GM19372 (cell line): ENCODE measurements at regions not wholly inside any gene's neighbourhood (a gene's known extent, or its start where the extent isn't known, plus 50 kb on each side); places are given as distances from the start of the nearest gene placed in this dataset.
A peak's percentile ranks its signal among the peaks of the same experiment; 100 is the strongest.
"Not testable (repeated sequence)": the region's sequence is repeated elsewhere in the genome, so short reads cannot be mapped to it uniquely, and the experiment has no call there.

Experiments
- ATAC-seq: cut with Tn5 transposase; IDR thresholded peaks from one replicate; pipeline ENCODE4 v1.9.1; 2021; ENCODE audit warnings: mild to moderate bottlenecking, low read depth, moderate library complexity; ENCODE audit not compliant: unreplicated experiment

DNA sequence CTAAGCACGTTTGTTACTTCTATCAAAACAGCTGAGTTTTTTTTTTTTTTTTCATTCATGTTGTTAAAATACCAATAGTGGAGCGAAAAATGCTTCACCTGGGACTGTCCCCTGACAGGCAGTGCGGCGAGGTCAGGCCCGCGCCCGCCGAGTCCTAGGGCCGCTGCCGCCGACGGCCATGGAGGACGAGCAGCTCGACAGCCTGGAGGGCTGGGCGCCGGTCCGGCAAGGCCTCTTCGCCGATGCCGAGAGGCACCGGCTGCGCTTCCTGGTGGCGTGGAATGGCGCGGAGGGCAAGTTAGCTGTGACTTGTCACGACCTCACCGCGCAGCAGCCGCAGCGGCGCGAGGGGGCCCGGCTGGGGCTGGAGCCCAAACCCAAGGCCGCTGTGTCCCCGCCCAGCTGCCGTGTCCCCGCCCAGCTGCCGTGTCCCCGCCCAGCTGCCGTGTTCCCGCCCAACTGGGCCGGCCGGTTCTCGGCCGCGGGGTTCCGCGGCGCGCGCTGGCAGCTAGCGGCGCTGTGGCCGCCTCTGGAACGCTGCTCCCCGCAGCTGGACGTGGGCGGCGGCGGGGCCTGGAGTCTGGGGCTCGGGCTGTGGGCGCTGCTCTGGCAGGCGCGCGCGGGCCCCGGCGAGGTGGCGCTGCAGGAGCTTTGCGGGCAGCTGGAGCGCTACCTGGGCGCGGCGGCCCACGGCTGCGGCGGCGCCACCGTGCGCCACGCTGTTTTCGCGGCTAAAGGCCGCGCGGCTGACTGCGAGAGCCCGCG is 56.7 kb upstream of the GOLGA8R start:
- peak; percentile 98 for ATAC-seq

DNA sequence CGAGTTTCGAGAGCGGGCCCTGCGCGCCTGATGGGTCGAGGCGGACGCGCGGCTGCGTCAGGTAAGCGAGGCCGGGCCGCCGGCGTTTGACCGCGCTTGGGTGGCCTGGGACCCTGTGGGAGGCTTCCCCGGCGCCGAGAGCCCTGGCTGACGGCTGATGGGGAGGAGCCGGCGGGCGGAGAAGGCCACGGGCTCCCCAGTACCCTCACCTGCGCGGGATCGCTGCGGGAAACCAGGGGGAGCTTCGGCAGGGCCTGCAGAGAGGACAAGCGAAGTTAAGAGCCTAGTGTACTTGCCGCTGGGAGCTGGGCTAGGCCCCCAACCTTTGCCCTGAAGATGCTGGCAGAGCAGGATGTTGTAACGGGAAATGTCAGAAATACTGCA is 57.3 kb upstream of the GOLGA8R start:
- ATAC-seq, result not testable (repeated sequence)

DNA sequence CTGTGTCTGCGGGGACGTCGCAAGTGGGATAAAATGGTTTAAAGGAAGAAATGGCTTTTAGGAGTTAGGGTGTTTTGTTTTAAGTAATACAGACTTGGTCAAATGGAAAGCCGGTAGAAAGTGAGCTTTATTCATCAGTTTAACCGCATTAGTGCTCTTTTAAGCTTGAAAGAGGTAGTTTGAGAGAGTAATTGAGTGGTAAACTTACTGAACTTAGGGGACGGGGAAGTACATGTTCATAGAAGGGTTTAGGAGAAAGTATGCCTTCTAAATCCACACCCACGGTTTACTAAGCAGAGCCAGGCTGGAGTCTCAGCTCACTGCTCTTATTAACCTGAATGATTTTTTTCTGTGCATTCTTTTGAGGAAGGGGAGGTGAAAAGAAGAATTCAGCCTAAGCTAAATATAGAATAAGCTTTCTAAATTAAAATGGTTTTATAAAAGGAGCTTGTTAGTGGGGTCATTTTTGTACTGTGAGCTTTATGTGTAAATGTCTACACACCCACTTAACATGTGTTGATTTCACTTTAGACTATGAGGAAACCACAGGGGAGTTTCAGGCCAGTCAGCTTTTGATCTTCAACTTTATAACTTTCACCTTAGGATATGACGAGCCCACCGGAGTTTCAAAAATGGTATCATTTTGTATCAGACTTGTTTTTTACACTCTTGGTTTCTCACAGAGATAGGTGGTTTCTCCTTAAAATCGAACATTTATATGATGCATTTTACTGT is 57.9 kb upstream of the GOLGA8R start:
- ATAC-seq, result not testable (repeated sequence)

DNA sequence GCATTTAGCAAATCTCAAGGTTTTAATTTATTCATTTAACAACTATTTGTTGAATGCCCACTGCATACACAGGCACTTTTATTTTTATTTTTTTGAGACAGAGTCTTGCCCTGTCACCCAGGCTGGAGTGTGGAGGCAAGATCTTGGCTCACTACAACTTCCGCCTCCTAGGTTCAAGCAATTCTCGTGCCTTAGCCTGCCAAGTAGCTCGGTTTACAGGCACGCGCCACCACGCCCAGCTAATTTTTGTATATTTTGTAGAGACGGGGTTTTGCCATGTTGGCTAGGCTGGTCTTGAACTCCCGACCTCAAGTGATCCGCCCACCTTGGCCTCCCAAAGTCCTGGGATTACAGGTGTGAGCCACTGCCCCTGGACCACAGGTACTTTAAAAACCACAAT is 67.0 kb upstream of the GOLGA8Q start:
- not testable (repeated sequence) for ATAC-seq

DNA sequence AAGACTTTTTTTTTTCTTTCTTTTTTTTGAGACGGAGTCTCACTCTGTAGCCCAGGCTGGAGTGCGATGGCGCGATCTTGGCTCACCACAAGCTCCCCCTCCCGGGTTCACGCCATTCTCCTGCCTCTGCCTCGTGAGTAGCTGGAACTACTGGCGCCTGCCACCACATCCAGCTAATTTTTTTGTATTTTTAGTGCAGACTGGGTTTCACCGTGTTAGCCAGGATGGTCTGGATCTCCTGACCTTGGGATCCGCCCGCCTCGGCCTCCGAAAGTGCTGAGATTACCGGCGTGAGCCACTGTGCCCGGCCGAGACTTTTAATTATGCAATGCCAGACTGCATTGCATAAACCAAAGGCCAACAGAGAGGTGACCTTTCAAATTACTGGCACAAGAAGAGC is 62.6 kb upstream of the GOLGA8Q start:
- not testable (repeated sequence) for ATAC-seq

DNA sequence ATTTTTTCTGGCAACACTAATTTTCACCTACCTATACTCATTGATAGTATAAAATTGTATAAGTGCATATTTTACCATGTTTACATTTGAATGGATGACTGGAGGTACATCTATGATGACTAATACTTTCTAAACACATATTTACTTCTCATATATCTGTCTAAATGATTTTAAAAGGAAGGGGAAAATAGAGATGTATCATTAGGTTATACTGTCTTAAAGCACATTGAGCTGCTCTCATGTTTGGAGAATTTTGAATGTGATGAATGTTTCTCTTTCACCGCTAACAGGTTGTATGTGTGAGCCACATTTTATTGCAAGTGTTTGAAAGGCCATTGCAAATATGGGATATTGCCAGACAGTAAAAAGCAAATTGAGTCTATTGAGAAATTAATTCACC is 61.5 kb upstream of the GOLGA8Q start:
- ATAC-seq, result not testable (repeated sequence)

DNA sequence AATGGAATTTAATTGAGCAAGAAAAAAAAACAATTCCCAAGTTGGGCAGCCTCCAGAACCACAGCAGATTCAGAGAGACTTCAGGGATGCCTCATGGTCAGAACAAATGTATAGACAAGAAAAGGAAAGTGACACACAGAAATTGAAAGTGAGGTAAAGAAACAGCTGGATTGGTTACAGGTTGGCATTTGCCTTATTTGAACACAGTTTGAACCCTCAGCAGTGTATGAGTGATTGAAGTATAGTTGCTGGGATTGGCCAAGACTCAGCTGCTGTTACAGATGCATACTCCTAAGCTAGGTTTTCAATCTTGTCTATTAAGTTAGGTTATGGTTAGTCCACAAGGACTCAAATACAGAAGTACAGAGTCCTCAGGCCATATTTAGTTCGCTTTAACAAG is 57.9 kb upstream of the GOLGA8Q start:
- ATAC-seq, result not testable (repeated sequence)

DNA sequence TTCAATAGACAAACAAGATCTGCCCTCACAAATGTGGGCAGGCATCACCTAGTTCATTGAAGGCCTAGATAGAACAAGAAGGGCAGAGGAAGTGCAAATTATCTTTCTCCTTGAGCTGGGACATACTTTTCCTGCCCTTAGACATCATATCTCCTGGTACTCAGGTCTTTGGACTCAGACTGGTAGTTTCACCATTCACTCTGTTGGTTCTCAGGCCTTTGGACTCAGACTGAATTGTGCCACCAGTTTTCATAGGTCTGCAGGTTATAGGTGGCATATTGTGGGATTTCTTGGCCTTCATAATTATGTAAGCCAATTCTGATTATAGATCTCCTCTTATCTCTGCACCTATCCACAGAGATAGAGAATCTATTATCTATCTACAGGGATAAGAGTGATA is 54.6 kb upstream of the GOLGA8Q start:
- ATAC-seq, result not testable (repeated sequence)

DNA sequence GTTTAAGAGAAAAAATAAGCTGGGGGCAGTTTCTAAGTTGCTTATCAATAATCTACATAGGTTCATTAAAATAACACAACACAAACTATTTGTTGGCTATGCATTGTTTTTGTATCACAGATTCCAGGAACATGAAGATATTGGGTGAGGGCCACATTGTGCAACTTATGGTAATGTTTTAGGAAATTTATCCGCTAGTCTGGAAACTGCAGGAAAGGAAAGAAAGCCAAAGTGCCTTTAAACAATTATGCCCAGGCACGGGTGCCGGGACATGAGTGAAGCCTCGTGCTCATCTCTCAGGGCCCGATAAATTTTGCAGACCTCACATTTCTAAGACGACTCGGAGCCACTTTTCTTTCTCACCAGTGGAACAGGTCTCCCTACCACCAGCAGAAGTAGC is 52.6 kb upstream of the GOLGA8Q start:
- ATAC-seq, result not testable (repeated sequence)

DNA sequence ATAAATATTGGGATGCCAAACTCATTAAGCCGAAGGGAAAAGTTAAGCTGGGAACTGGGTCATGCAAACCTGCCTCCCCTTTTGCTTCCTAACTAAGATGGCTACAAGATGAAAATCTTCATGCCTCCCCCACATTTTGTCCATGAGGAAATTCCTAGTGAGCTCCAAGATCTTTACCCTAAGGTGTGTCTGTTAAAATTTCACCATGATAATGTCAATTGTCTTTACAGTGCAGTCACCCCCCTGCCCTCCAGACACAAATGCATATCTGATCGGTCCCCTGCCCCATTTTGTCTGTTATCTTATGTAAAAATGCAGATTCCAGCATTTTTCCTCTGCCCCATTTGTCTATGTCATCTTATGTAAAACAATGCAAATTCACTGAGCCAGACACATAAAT is 51.3 kb upstream of the GOLGA8Q start:
- ATAC-seq, result not testable (repeated sequence)
